ENCODE measurements at regions not wholly inside any gene's neighbourhood (a gene's known extent, or its start where the extent isn't known, plus 50 kb on each side); places are given as distances from the start of the nearest gene placed in this dataset.

- no peaks in the 10 kb centered on the region for H3K79me2 ChIP-seq (ENCODE audit: insufficient read depth, low read length)
- no peaks in the 10 kb centered on the region for H3K4me1 ChIP-seq (ENCODE audit: control insufficient read depth in 1 of 2, insufficient read depth in 2 of 2, low read length in 2 of 2)
- no peak overlapping the region for H3K4me2 ChIP-seq (ENCODE audit: low read length)
- no peak overlapping the region for H3K9ac ChIP-seq (ENCODE audit: low read length)
- no TSS peak for BruUV-seq (replicated peaks)
- H3K9me2 ChIP-seq (ENCODE audit: insufficient read depth) = no peaks in the 10 kb centered on the region
- no peaks in the 10 kb centered on the region for H4K20me1 ChIP-seq (ENCODE audit: insufficient read depth)
- H3K27me3 ChIP-seq (ENCODE audit: insufficient read depth, low read length) = no peaks in the 10 kb centered on the region
- ATAC-seq = no peak
- no peak overlapping the region for H3K4me3 ChIP-seq (replicated peaks in 1 of 2; ENCODE audit: low read depth in 1 of 2, low read length in 2 of 2)
- H2AFZ ChIP-seq (ENCODE audit: low read depth, low read length, poor library complexity, severe bottlenecking) = no peak overlapping the region
- DNase-seq (ENCODE audit: low read depth, low spot score) = no peak
- RAD21 ChIA-PET (ENCODE audit: low non-redundant PET in 1 of 2, low total read pairs in 2 of 2, uncharacterized antibody in 2 of 2, unreplicated experiment in 2 of 2) = no interaction called here
- no peaks in the 10 kb centered on the region for H3K9me3 ChIP-seq (ENCODE audit: control insufficient read depth in 1 of 2, insufficient read depth in 1 of 2, low read depth in 1 of 2, low read length in 2 of 2)
- no peak for TF ChIP-seq TCF7L2 (IDR thresholded peaks at IDR 0.05; ENCODE audit: borderline replicate concordance, extremely low read depth, insufficient read depth, insufficient read length)
- TF ChIP-seq SIN3A (IDR thresholded peaks at IDR 0.05; ENCODE audit: low read depth) = no peak
- no peak for TF ChIP-seq CEBPB (IDR thresholded peaks at IDR 0.05; ENCODE audit: low read depth)
- no peak for TF ChIP-seq ZBTB33 (IDR thresholded peaks at IDR 0.05; ENCODE audit: extremely low read depth, insufficient replicate concordance, low read length)
- TF ChIP-seq, protein P1, sequence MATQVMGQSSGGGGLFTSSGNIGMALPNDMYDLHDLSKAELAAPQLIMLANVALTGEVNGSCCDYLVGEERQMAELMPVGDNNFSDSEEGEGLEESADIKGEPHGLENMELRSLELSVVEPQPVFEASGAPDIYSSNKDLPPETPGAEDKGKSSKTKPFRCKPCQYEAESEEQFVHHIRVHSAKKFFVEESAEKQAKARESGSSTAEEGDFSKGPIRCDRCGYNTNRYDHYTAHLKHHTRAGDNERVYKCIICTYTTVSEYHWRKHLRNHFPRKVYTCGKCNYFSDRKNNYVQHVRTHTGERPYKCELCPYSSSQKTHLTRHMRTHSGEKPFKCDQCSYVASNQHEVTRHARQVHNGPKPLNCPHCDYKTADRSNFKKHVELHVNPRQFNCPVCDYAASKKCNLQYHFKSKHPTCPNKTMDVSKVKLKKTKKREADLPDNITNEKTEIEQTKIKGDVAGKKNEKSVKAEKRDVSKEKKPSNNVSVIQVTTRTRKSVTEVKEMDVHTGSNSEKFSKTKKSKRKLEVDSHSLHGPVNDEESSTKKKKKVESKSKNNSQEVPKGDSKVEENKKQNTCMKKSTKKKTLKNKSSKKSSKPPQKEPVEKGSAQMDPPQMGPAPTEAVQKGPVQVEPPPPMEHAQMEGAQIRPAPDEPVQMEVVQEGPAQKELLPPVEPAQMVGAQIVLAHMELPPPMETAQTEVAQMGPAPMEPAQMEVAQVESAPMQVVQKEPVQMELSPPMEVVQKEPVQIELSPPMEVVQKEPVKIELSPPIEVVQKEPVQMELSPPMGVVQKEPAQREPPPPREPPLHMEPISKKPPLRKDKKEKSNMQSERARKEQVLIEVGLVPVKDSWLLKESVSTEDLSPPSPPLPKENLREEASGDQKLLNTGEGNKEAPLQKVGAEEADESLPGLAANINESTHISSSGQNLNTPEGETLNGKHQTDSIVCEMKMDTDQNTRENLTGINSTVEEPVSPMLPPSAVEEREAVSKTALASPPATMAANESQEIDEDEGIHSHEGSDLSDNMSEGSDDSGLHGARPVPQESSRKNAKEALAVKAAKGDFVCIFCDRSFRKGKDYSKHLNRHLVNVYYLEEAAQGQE (IDR thresholded peaks at IDR 0.05; ENCODE audit: low read depth) = no peak
- no peak for TF ChIP-seq CBX3 (IDR thresholded peaks at IDR 0.05; ENCODE audit: low read depth)
- no peak for TF ChIP-seq ZNF274 (IDR thresholded peaks at IDR 0.05; ENCODE audit: low read depth, low read length)
- TF ChIP-seq, protein P2, sequence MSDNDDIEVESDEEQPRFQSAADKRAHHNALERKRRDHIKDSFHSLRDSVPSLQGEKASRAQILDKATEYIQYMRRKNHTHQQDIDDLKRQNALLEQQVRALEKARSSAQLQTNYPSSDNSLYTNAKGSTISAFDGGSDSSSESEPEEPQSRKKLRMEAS (IDR thresholded peaks at IDR 0.05) = no peak
- TF ChIP-seq CTCF (IDR thresholded peaks at IDR 0.05 in 2 of 3, conservative IDR thresholded peaks at IDR 0.05 in 1 of 3; ENCODE audit: borderline replicate concordance in 1 of 3, insufficient read depth in 1 of 3, low read depth in 2 of 3, low read length in 2 of 3) = no peak
- no peak for TF ChIP-seq ZFX (IDR thresholded peaks at IDR 0.05)
- TF ChIP-seq, protein P3, sequence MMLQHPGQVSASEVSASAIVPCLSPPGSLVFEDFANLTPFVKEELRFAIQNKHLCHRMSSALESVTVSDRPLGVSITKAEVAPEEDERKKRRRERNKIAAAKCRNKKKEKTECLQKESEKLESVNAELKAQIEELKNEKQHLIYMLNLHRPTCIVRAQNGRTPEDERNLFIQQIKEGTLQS (IDR thresholded peaks at IDR 0.05) = no peak
- TF ChIP-seq ELF1 (IDR thresholded peaks at IDR 0.05; ENCODE audit: borderline replicate concordance, low read depth) = no peak
- no peak for TF ChIP-seq SRF (IDR thresholded peaks at IDR 0.05; ENCODE audit: low read depth)
- no peak for TF ChIP-seq EZH2 (IDR thresholded peaks at IDR 0.05)
- TF ChIP-seq POLR2AphosphoS5 (IDR thresholded peaks at IDR 0.05; ENCODE audit: low read depth, low read length) = no peak
- no peak for TF ChIP-seq POLR2A (IDR thresholded peaks at IDR 0.05; ENCODE audit: borderline replicate concordance, extremely low read depth, insufficient read depth, insufficient read length)
- TF ChIP-seq RAD21 (IDR thresholded peaks at IDR 0.05; ENCODE audit: low read depth) = no peak
- TF ChIP-seq YY1 (IDR thresholded peaks at IDR 0.05; ENCODE audit: extremely low read depth, insufficient replicate concordance, low read depth, low read length) = no peak
- CTCF ChIA-PET = no interaction called here
- intact Hi-C loops (cut with micrococcal nuclease) = no loop called here
- H3K27ac ChIP-seq (ENCODE audit: low read depth, low read length) = no peak overlapping the region
- H3K36me3 ChIP-seq (ENCODE audit: control insufficient read depth in 1 of 2, insufficient read depth in 2 of 2, low read length in 2 of 2) = no peaks in the 10 kb centered on the region
- POLR2A ChIA-PET = no interaction called here
Measured at GRCh38 chr5:147140558-147140957, 94.3 kb upstream of the STK32A start.
